A673 (cell line): ENCODE measurements at regions not wholly inside any gene's neighbourhood (a gene's known extent, or its start where the extent isn't known, plus 50 kb on each side); places are given as distances from the start of the nearest gene placed in this dataset.

Experiments used
- BruUV-seq: library from RNA; stranded (reverse); fragments of 400-500 nt; replicated peaks from 2 replicates; lab custom pipeline; 2021; lab: Mats Ljungman, UMichigan
- CTCF ChIA-PET: fragments of 300-600 bp; sonication (Branson Sonifier 250); formaldehyde crosslinking; loops from one replicate; lab custom pipeline; 2022; ENCODE audit warnings: antibody characterized with exemption; lab: Charles Lee
- POLR2A ChIA-PET: fragments of 300-600 bp; sonication (Branson Sonifier 250); formaldehyde crosslinking; loops from one replicate; lab custom pipeline; 2022; ENCODE audit warnings: antibody characterized with exemption; ENCODE audit not compliant: low non-redundant PET; lab: Charles Lee
- DNase-seq: peaks from one replicate; pipeline ENCODE4 v3.0.0-alpha.2; 2015; ENCODE audit warnings: low spot score
- H3K27ac ChIP-seq: fragments of 200-600 bp; sonication (generic); 2 replicates; pipeline ENCODE4 v1.5.1; 2016; ENCODE audit warnings: mixed run types, low read depth, mild to moderate bottlenecking, mixed read lengths, antibody characterized with exemption, low read length; ENCODE audit not compliant: poor library complexity, severe bottlenecking
- H3K27me3 ChIP-seq: fragments of 200-600 bp; sonication (generic); replicated peaks from 2 replicates; pipeline ENCODE4 v1.6.1; 2017; ENCODE audit warnings: mixed run types, low read depth, mild to moderate bottlenecking, mixed read lengths, antibody characterized with exemption, low read length; ENCODE audit not compliant: insufficient read depth, poor library complexity
- H3K36me3 ChIP-seq: fragments of 200-600 bp; sonication (generic); 2 replicates; pipeline ENCODE4 v1.6.1; 2016; ENCODE audit warnings: mixed run types, mild to moderate bottlenecking, mixed read lengths, antibody characterized with exemption, low read length; ENCODE audit not compliant: insufficient read depth, poor library complexity, severe bottlenecking
- H3K4me1 ChIP-seq: fragments of 200-600 bp; sonication (generic); 2 replicates; pipeline ENCODE4 v1.6.1; 2017; ENCODE audit warnings: mixed run types, mild to moderate bottlenecking, mixed read lengths, antibody characterized with exemption, low read length; ENCODE audit not compliant: insufficient read depth, poor library complexity, severe bottlenecking
- H3K4me3 ChIP-seq: fragments of 200-600 bp; sonication (generic); 2 replicates; pipeline ENCODE4 v1.5.1; 2016; ENCODE audit warnings: low read depth, mixed run types, mild to moderate bottlenecking, mixed read lengths, low read length; ENCODE audit not compliant: poor library complexity, severe bottlenecking
- H3K9me3 ChIP-seq: fragments of 200-600 bp; sonication (generic); 2 replicates; pipeline ENCODE4 v1.6.1; 2016; ENCODE audit warnings: mixed run types, low read depth, mild to moderate bottlenecking, mixed read lengths, antibody characterized with exemption, low read length; ENCODE audit not compliant: poor library complexity, severe bottlenecking
- EZH2 ChIP-seq: fragments of 200-600 bp; sonication (generic); IDR thresholded peaks from 2 replicates; pipeline ENCODE4 v1.6.1; 2017; ENCODE audit warnings: borderline replicate concordance, low read depth, mild to moderate bottlenecking, mixed read lengths, antibody characterized with exemption, low read length; ENCODE audit not compliant: poor library complexity, severe bottlenecking
- intact Hi-C: fragments of 100-400 bp; cut with micrococcal nuclease; formaldehyde crosslinking; loops from one replicate; pipeline ENCODE4 v1.10.0; 2022; ENCODE audit not compliant: unreplicated experiment
- TF ChIP-seq, protein P1 (sequence below): fragments of 300-800, 200-600 bp; sonication (generic); conservative IDR thresholded peaks from 2 replicates; pipeline ENCODE4 v1.5.1; 2017; ENCODE audit warnings: low read depth, mild to moderate bottlenecking, antibody characterized with exemption, low read length, moderate library complexity, mixed read lengths

DNA sequence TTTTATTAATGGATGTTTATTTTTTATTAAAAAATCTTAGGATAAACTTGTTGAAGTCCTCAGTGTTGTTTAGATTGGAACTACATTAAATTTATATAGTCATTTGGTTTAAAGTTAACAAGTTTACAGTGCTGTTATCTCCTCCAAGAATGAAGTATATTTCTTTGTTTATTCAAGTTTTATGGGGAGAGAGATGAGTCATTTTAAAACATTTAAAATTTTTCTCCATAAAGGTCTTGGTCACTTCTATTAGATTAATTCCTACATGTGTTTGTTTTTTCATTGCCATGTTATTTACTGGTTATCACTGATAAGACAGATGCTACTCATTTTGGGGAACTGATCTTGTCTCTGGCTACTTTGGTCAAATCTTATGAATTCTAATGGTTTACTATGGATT, 429.6 kb downstream of the METTL15 start:
- ChIA-PET CTCF (no interaction called here), POLR2A (no interaction called here)
- no peak for DNase-seq
- H3K4me3 ChIP-seq = no peak overlapping the region
- intact Hi-C loops = no loop called here
- no peaks in the 10 kb centered on the region for H3K9me3 ChIP-seq
- TF ChIP-seq, protein P1, sequence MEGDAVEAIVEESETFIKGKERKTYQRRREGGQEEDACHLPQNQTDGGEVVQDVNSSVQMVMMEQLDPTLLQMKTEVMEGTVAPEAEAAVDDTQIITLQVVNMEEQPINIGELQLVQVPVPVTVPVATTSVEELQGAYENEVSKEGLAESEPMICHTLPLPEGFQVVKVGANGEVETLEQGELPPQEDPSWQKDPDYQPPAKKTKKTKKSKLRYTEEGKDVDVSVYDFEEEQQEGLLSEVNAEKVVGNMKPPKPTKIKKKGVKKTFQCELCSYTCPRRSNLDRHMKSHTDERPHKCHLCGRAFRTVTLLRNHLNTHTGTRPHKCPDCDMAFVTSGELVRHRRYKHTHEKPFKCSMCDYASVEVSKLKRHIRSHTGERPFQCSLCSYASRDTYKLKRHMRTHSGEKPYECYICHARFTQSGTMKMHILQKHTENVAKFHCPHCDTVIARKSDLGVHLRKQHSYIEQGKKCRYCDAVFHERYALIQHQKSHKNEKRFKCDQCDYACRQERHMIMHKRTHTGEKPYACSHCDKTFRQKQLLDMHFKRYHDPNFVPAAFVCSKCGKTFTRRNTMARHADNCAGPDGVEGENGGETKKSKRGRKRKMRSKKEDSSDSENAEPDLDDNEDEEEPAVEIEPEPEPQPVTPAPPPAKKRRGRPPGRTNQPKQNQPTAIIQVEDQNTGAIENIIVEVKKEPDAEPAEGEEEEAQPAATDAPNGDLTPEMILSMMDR = no peak
- no peak for TF ChIP-seq EZH2
- peaks cover 73% of the 10 kb centered on the region for H3K27me3 ChIP-seq
- BruUV-seq = no TSS peak
- H3K4me1 ChIP-seq = no peaks in the 10 kb centered on the region
- no peak overlapping the region for H3K27ac ChIP-seq
- H3K36me3 ChIP-seq = no peaks in the 10 kb centered on the region

DNA sequence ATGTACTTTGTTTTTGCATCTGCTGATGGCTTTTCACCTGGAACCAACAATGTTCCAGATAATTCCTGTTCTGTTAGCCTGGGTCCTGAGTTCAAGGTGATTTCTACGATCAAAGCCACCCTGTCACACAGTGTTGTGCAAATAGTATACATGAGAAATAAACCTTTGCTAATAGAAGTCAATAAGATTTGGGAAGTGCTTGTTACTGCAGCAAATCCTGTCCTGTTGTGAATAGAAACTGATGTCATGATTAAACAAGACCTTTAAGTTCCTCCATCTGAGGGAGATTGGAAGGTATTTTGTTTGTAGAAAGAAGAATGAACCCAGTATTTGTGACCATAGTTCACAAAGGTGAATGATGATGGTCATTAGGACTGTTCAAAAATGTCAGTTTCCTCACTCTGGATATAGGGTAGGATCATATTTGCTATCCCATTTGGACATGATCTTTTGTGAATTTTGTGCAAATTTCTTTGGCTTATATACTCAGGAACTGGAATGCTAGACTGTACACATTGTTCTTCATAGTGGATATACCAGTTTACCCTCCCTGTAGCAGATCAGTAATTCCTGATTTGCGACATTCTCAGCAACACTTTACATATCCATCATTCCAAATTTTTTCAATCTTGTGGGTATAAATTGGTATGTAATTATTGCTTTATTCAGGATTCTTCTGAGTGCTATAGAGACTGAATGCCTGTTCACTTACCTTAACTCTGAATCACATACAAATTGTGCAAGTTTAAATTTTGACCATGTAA, 428.5 kb downstream of the METTL15 start:
- Histone ChIP-seq H3K27ac (no peak overlapping the region), H3K4me1 (no peaks in the 10 kb centered on the region), H3K4me3 (no peak overlapping the region), H3K36me3 (no peaks in the 10 kb centered on the region), H3K27me3 (peaks cover 75% of the 10 kb centered on the region), H3K9me3 (no peaks in the 10 kb centered on the region)
- TF ChIP-seq, protein P1 = no peak
- no peak for TF ChIP-seq EZH2
- DNase-seq = no peak
- CTCF ChIA-PET = no interaction called here
- no TSS peak for BruUV-seq
- POLR2A ChIA-PET = no interaction called here
- intact Hi-C loops = no loop called here

DNA sequence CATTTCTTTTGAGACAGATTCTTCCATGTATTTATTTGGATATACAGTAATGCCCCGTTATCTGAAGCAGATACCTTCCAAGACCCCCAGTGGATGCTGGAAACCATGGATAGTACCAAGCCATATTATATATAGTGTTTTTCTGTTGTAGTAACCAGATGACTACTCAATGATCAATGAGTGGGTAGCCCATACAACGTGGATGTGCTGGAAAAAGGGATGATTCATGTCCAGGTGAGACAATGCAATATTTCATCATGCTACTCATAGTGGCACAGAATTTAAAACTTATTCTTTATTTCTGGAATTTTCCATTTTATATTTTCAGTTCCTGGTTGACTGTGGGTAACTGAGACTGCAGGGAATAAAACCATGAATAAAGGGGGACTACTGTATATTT, 427.5 kb downstream of the METTL15 start:
- no peaks in the 10 kb centered on the region for H3K36me3 ChIP-seq
- no peaks in the 10 kb centered on the region for H3K4me1 ChIP-seq
- CTCF ChIA-PET = no interaction called here
- intact Hi-C loops = no loop called here
- BruUV-seq = no TSS peak
- peaks cover 75% of the 10 kb centered on the region for H3K27me3 ChIP-seq
- no peak overlapping the region for H3K4me3 ChIP-seq
- POLR2A ChIA-PET = no interaction called here
- TF ChIP-seq, protein P1 = no peak
- TF ChIP-seq EZH2 = no peak
- H3K27ac ChIP-seq = no peak overlapping the region
- DNase-seq = no peak
- no peaks in the 10 kb centered on the region for H3K9me3 ChIP-seq
